Gastrocnemius medialis (tissue), 4 donors: ENCODE measurements at regions not wholly inside any gene's neighbourhood (a gene's known extent, or its start where the extent isn't known, plus 50 kb on each side); places are given as distances from the start of the nearest gene placed in this dataset.

Source experiments
- ATAC-seq, 2 donors: fragments of 150-250 bp; one replicate each; pipeline ENCODE4 v1.9.1; 2016
- DNase-seq, 2 donors: peaks; one replicate each; pipeline ENCODE4 v3.0.0-alpha.2; 2019
- H3K27ac ChIP-seq, 4 donors: fragments of 200-600 bp; sonication (generic); 1 replicate in 1 of 4; 2 replicates in 3 of 4; pipeline ENCODE4 v1.5.1; 2016 to 2018; ENCODE audit warnings: mild to moderate bottlenecking in 2 of 4, moderate library complexity in 1 of 4
- H3K27me3 ChIP-seq, 3 donors: fragments of 200-600 bp; sonication (generic) in 2 of 3; 1 replicate in 1 of 3; 2 replicates in 2 of 3; pipeline versions ENCODE4 v1.5.1 to v1.6.0; 2016 to 2019; ENCODE audit warnings: mild to moderate bottlenecking in 1 of 3, moderate library complexity in 1 of 3
- H3K36me3 ChIP-seq, 2 donors: fragments of 200-600 bp; sonication (generic) in 1 of 2; one replicate each; pipeline ENCODE4 v1.5.1; 2017 to 2018
- H3K4me1 ChIP-seq, 2 donors: fragments of 200-600 bp; sonication (generic) in 1 of 2; one replicate each; pipeline ENCODE4 v1.5.1; 2016 to 2017; ENCODE audit warnings: mild to moderate bottlenecking in 2 of 2
- H3K4me3 ChIP-seq, 4 donors: fragments of 200-600 bp; sonication (generic) in 3 of 4; 1 replicate in 1 of 4; 2 replicates in 3 of 4; pipeline ENCODE4 v1.5.1; 2016 to 2019; ENCODE audit warnings: mild to moderate bottlenecking in 2 of 4
- H3K9me3 ChIP-seq, 3 donors: fragments of 200-600 bp; sonication (generic) in 2 of 3; 1 replicate in 1 of 3; 2 replicates in 2 of 3; pipeline ENCODE4 v1.5.1; 2016 to 2019
- CTCF ChIP-seq, 5 experiments: fragments of 450-650 bp in 3 of 5; fragments of 200-600 bp in 2 of 5; sonication (generic) in 2 of 5; IDR thresholded peaks in 4 of 5; conservative IDR thresholded peaks in 1 of 5; 1 replicate in 4 of 5; 2 replicates in 1 of 5; pipeline ENCODE4 v1.5.1; 2016 to 2019; ENCODE audit warnings: antibody characterized with exemption in 5 of 5, mild to moderate bottlenecking in 3 of 5, moderate library complexity in 3 of 5
- POLR2A ChIP-seq, 2 donors: fragments of 450-650 bp; IDR thresholded peaks; one replicate each; pipeline ENCODE4 v1.6.1; 2017; ENCODE audit warnings: antibody characterized with exemption in 2 of 2, mild to moderate bottlenecking in 2 of 2, moderate library complexity in 2 of 2
- in situ Hi-C, 4 donors: fragments of 200-750 bp; cut with MboI; loops; one replicate each; pipeline versions ENCODE4 v1.15.0 to v1.8.0; 2017; ENCODE audit warnings: low sequenced_read_pairs in 4 of 4
- intact Hi-C: fragments of 100-400 bp; cut with DNase I; formaldehyde crosslinking; loops from one replicate; pipeline ENCODE4 v1.15.1; 2023; ENCODE audit warnings: low total_unique reads

DNA sequence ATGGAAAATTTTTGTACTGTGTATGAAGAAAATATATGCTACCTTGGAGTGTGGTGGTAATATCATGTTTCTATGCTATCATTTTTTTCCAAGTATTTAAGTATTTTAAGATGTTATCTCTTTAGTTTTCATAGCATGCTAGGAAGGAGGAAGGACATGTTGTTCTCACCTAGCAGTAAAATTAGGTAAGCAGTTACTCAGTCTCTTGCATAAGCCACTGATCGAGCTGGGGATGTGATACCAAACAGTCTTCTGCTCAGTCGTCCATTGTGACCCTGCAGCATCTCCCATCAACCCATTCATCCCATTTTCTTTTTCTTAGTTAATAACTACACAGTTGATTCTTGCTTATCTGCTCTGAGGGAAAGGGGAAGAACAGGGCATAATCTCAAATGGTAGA is 130.6 kb downstream of the KLF5 start:
- Histone ChIP-seq H3K27ac (no peak overlapping the region), H3K4me3 (no peak overlapping the region), H3K36me3 (no peaks in the 10 kb centered on the region), H3K4me1 (no peaks in the 10 kb centered on the region), H3K27me3 (no peaks in the 10 kb centered on the region), H3K9me3 (no peaks in the 10 kb centered on the region)
- intact Hi-C loops: no loop called here
- TF ChIP-seq POLR2A (IDR thresholded peaks at IDR 0.05) (no peak), CTCF (IDR thresholded peaks at IDR 0.05 in 4 of 5, conservative IDR thresholded peaks at IDR 0.05 in 1 of 5) (no peak)
- no peak for ATAC-seq
- DNase-seq: no peak
- in situ Hi-C loops: no loop called here

- intact Hi-C loops: no loop called here
- TF ChIP-seq POLR2A (IDR thresholded peaks at IDR 0.05): no peak
- TF ChIP-seq CTCF (IDR thresholded peaks at IDR 0.05 in 4 of 5, conservative IDR thresholded peaks at IDR 0.05 in 1 of 5): no peak
- Histone ChIP-seq H3K9me3 (no peaks in the 10 kb centered on the region), H3K4me3 (no peak overlapping the region), H3K27ac (no peak overlapping the region), H3K36me3 (no peaks in the 10 kb centered on the region), H3K27me3 (no peaks in the 10 kb centered on the region), H3K4me1 (no peaks in the 10 kb centered on the region)
- DNase-seq: no peak
- no peak for ATAC-seq
- in situ Hi-C loops: no loop called here
Measured at GRCh38 chr13:73187106-73187505, 128.3 kb downstream of the KLF5 start.

DNA sequence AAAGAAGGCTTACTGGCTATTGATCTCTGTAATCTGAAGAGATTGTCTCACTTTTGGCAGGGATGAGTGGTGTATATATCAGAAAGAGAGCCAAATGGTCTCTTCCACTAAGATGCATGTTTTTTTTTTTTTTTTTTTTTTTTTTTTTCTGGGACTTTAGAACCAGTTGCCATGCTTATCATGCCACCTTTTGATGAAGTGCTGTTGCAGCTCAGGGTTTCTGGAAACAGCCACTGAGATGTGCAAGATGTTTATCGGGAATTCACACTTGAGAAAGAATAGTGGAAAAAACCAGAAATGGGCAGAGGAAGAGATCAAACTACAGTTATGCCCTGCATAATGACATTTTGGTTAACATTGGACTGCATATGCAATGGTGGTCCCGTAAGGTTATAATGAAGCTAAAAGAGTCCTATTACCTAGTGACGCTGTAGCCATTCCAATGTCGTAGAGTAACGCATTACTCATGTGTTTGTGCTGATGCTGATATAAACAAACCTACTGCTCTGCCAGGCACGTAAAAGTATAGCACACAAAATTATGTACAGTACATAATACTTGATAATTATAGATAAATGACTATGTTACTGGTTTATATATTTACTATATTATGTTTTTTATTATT is 121.0 kb downstream of the KLF5 start:
- H3K36me3 ChIP-seq: no peaks in the 10 kb centered on the region
- no peak for ATAC-seq
- in situ Hi-C loops (no loop called here), intact Hi-C loops (no loop called here)
- H3K4me1 ChIP-seq: no peaks in the 10 kb centered on the region
- no peaks in the 10 kb centered on the region for H3K27me3 ChIP-seq
- DNase-seq: no peak
- no peak for TF ChIP-seq CTCF (IDR thresholded peaks at IDR 0.05 in 4 of 5, conservative IDR thresholded peaks at IDR 0.05 in 1 of 5)
- no peak for TF ChIP-seq POLR2A (IDR thresholded peaks at IDR 0.05)
- no peak overlapping the region for H3K4me3 ChIP-seq
- no peaks in the 10 kb centered on the region for H3K9me3 ChIP-seq
- H3K27ac ChIP-seq: no peak overlapping the region

DNA sequence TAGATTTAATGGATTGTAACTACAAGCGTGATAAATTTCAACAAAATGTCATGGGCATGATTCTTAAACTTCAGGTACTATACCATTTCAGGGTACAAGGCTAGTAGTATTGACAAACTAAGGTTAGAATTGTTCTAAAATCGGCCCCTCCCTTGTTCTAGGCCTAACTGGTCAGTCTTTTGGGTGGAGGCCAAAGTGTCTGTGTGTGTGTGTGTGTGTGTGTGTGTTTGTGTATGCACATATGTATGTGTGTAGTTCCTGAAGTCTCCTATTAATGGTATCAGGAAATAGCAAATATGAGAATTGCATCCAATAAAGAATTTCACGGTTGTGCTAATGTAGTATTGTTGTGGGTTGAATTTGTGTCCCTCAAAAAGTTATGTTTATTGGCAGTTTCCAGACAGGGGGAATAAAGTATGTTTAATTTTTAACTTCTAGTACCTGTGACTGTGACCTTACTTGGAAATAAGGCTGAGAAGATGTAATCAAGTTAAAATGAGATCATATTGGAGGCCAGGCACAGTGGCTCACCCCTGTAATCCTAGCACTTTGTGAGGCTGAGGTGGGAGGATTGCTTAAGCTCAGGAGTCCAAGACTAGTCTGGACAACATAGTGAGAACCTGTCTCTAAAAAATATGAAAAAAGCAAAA is 119.2 kb downstream of the KLF5 start:
- Histone ChIP-seq H3K9me3 (no peaks in the 10 kb centered on the region), H3K36me3 (no peaks in the 10 kb centered on the region), H3K4me1 (no peaks in the 10 kb centered on the region), H3K27me3 (no peaks in the 10 kb centered on the region), H3K27ac (no peak overlapping the region), H3K4me3 (no peak overlapping the region)
- TF ChIP-seq CTCF (IDR thresholded peaks at IDR 0.05 in 4 of 5, conservative IDR thresholded peaks at IDR 0.05 in 1 of 5): no peak
- TF ChIP-seq POLR2A (IDR thresholded peaks at IDR 0.05): no peak
- intact Hi-C loops (no loop called here), in situ Hi-C loops (no loop called here)
- no peak for DNase-seq
- no peak for ATAC-seq

GRCh38 chr13:73177017-73177416 is 118.2 kb downstream of the KLF5 start:
- in situ Hi-C loops: no loop called here
- Histone ChIP-seq H3K4me3 (no peak overlapping the region), H3K27me3 (no peaks in the 10 kb centered on the region), H3K36me3 (no peaks in the 10 kb centered on the region), H3K27ac (no peak overlapping the region), H3K9me3 (no peaks in the 10 kb centered on the region), H3K4me1 (no peaks in the 10 kb centered on the region)
- TF ChIP-seq POLR2A (IDR thresholded peaks at IDR 0.05) (no peak), CTCF (IDR thresholded peaks at IDR 0.05 in 4 of 5, conservative IDR thresholded peaks at IDR 0.05 in 1 of 5) (no peak)
- no peak for ATAC-seq
- intact Hi-C loops: no loop called here
- DNase-seq: no peak
